ENCODE measurements at regions not wholly inside any gene's neighbourhood (a gene's known extent, or its start where the extent isn't known, plus 50 kb on each side); places are given as distances from the start of the nearest gene placed in this dataset.

DNA sequence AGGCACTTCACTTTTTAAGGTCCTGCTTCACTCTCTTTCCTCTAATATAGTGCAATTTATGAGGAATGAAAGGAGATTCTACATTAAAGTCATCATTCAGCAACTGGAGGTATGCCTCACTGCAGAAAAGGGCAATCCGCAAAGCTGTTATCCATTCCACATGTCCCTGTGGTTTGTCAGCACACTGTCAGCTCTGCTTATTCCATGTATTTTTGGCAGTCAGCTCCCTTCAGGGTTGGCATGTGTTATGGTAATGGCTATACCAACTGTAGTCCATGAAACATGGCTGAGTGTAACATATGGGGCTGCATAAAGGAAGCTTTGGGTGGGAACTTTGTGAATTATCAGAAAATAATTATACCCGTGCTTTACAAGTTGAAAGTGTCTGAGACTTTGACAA lies 154.1 kb downstream of the GALC start:
- WGBS, 2 donors: 83 to 91% methylated on average over 2 of the region's 2 CpGs
- intact Hi-C loops (cut with DNase I): no loop called here
- no peaks in the 10 kb centered on the region for H3K27me3 ChIP-seq

DNA sequence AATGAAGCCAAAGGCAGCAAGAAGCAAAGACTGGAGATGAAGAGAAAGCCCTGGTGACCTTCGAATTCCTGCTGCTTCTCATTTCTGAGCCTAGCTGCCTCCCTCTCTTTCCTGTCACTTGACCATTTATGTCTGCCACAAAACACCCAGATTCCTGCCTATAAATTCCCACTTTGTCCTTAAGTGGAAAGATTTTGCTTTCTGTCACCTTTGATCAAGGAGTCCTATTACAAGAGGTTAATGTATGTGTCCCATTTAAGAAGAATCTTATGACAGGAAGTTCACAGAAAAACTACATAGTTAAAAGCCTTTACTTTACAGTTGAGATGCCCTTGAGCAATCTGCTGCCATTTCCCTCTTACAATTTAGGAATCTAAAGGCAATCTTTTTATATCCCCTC lies 155.7 kb downstream of the GALC start:
- intact Hi-C loops (cut with DNase I): no loop called here
- Histone ChIP-seq H3K4me3 (replicated peaks in 1 of 3) (no peak overlapping the region), H3K27me3 (no peaks in the 10 kb centered on the region), H3K9me3 (no peaks in the 10 kb centered on the region), H3K36me3 (no peaks in the 10 kb centered on the region), H3K27ac (no peak overlapping the region), H3K4me1 (no peaks in the 10 kb centered on the region)
- no peak for TF ChIP-seq POLR2A (IDR thresholded peaks at IDR 0.05)
- TF ChIP-seq, protein P1, sequence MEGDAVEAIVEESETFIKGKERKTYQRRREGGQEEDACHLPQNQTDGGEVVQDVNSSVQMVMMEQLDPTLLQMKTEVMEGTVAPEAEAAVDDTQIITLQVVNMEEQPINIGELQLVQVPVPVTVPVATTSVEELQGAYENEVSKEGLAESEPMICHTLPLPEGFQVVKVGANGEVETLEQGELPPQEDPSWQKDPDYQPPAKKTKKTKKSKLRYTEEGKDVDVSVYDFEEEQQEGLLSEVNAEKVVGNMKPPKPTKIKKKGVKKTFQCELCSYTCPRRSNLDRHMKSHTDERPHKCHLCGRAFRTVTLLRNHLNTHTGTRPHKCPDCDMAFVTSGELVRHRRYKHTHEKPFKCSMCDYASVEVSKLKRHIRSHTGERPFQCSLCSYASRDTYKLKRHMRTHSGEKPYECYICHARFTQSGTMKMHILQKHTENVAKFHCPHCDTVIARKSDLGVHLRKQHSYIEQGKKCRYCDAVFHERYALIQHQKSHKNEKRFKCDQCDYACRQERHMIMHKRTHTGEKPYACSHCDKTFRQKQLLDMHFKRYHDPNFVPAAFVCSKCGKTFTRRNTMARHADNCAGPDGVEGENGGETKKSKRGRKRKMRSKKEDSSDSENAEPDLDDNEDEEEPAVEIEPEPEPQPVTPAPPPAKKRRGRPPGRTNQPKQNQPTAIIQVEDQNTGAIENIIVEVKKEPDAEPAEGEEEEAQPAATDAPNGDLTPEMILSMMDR (IDR thresholded peaks at IDR 0.05): no peak
- no peak for DNase-seq
- 89 to 97% methylated on average over 1 of the region's 1 CpG for WGBS, 2 donors

More for the DNA sequence above, 154.1 kb downstream of the GALC start:
- Histone ChIP-seq H3K4me1 (no peaks in the 10 kb centered on the region), H3K4me3 (replicated peaks in 1 of 3) (no peak overlapping the region), H3K36me3 (no peaks in the 10 kb centered on the region), H3K9me3 (no peaks in the 10 kb centered on the region), H3K27ac (no peak overlapping the region)
- no peak for DNase-seq
- no peak for TF ChIP-seq POLR2A (IDR thresholded peaks at IDR 0.05)
- TF ChIP-seq, protein P1 (IDR thresholded peaks at IDR 0.05): no peak

DNA sequence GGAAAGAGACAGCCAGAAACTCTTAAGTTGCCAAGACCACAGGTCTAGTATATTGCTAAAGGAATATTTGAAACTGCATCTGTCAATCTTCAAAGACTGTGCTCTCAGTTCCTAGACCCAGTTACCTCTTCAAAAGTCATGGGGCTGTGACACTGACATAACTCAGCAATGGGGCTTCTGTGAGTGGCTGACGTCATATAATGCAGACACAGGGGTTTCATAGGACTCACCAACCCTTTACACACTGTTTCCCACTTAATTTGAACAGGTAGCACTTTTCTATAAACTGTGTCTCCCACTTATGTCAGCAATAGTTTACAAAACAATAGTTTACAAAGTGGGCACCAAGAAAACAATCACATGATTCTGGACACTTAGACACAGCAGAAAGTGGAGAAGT lies 158.4 kb downstream of the GALC start:
- WGBS, 2 donors: 41% methylated on average over 1 of the region's 1 CpG
- DNase-seq: peak; percentile 3 to 18
- TF ChIP-seq, protein P1 (IDR thresholded peaks at IDR 0.05): no peak
- no peak for TF ChIP-seq POLR2A (IDR thresholded peaks at IDR 0.05)

DNA sequence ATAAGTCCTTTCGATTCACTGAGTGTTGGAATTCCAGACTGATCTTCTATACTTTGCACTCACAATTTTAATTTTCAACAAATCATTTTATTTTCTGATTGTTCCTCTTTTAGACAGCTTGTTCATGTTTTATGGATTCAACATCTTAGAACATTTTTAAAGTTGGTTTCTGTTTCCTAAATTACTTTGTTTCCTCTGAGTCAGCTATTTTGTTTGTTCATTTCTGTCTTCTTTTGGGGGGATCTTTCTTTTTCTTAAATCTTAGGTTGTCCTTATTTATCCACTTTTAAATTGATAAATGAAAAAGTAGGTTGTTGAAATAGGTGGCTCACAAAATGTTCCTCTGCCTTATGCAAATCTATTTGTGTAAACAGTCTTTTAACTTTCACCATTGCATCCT lies 160.0 kb downstream of the GALC start:
- WGBS, 2 donors: 43 to 52% methylated on average over 1 of the region's 1 CpG
- no peak overlapping the region for H3K27ac ChIP-seq
- no peak for DNase-seq
- H3K4me1 ChIP-seq: peaks cover 17% of the 10 kb centered on the region in 2 donors
- no peaks in the 10 kb centered on the region for H3K9me3 ChIP-seq
- intact Hi-C loops (cut with DNase I): no loop called here
- no peaks in the 10 kb centered on the region for H3K36me3 ChIP-seq
- H3K4me3 ChIP-seq (replicated peaks in 1 of 3): no peak overlapping the region
- TF ChIP-seq POLR2A (IDR thresholded peaks at IDR 0.05): no peak
- TF ChIP-seq, protein P1 (IDR thresholded peaks at IDR 0.05): no peak
- H3K27me3 ChIP-seq: no peaks in the 10 kb centered on the region

More for the DNA sequence above, 158.4 kb downstream of the GALC start:
- H3K36me3 ChIP-seq: no peaks in the 10 kb centered on the region
- H3K4me3 ChIP-seq (replicated peaks in 1 of 3): no peak overlapping the region
- peaks cover 15 to 17% of the 10 kb centered on the region in 2 donors for H3K4me1 ChIP-seq
- no peaks in the 10 kb centered on the region for H3K9me3 ChIP-seq
- no peak overlapping the region for H3K27ac ChIP-seq
- intact Hi-C loops (cut with DNase I): no loop called here
- H3K27me3 ChIP-seq: no peaks in the 10 kb centered on the region

DNA sequence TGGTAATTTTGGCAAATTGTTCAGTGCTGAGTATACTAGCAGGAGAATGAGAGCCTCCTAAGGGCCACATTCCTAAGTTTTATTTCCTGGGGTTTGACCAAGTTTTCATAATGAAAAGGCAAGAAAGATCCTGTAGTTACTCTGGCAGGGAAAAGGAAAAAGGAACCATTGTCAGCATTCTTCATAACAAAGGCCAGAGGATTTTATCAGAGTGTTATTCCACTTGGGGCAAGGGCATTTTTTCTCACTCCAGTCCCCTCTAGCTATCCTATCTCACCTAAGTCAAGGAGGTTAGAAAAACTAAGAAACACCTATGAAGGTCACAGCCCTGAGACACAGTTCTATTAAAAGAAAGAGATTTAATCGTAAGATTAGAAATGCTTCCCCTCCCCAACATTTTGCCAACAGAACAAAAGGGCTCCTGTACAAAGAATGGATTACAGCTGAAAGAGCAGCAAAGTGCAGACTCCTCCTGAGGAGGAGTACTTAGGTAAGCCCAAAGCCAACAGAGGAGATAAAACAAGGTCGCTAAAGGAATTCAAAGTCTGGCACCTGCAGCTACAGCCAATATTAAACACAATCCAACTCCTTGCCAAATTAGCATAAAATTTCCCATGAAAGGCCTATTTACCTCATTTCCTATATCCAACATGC lies 162.4 kb downstream of the GALC start:
- Histone ChIP-seq H3K9me3 (no peaks in the 10 kb centered on the region), H3K4me1 (peaks cover 17% of the 10 kb centered on the region in 2 donors), H3K27me3 (no peaks in the 10 kb centered on the region), H3K27ac (peak overlapping the region; percentile 31 to 85 (median 60)), H3K36me3 (no peaks in the 10 kb centered on the region), H3K4me3 (replicated peaks in 1 of 3) (no peak overlapping the region)
- intact Hi-C loops (cut with DNase I): no loop called here
- 27 to 36% methylated on average over 2 of the region's 2 CpGs for WGBS, 2 donors
- DNase-seq: no peak
- TF ChIP-seq POLR2A (IDR thresholded peaks at IDR 0.05): no peak

Data from thyroid gland (tissue), 4 donors.